Upper lobe of left lung (tissue), 6 donors: ENCODE measurements at regions not wholly inside any gene's neighbourhood (a gene's known extent, or its start where the extent isn't known, plus 50 kb on each side); places are given as distances from the start of the nearest gene placed in this dataset.

Source experiments
- ATAC-seq, 2 donors: fragments of 200-7000 bp; cut with Tn5 transposase; one replicate each; pipeline ENCODE4 v1.9.1; 2022; ENCODE audit warnings: mild to moderate bottlenecking in 2 of 2, moderate library complexity in 2 of 2; ENCODE audit not compliant: low FRiP score in 2 of 2
- DNase-seq, 2 donors: peaks; one replicate each; pipeline ENCODE4 v3.0.0-alpha.2; 2019 to 2020
- H3K27ac ChIP-seq, 4 donors: fragments of 200-600 bp; sonication (generic); one replicate each; pipeline ENCODE4 v1.5.1; 2016 to 2019
- H3K27me3 ChIP-seq, 4 donors: fragments of 200-600 bp; sonication (generic); one replicate each; pipeline ENCODE4 v1.5.1; 2017 to 2019
- H3K36me3 ChIP-seq, 4 donors: fragments of 200-600 bp; sonication (generic); one replicate each; pipeline ENCODE4 v1.5.1; 2016 to 2019
- H3K4me1 ChIP-seq, 4 donors: fragments of 200-600 bp; sonication (generic); one replicate each; pipeline ENCODE4 v1.5.1; 2018 to 2019
- H3K4me3 ChIP-seq, 4 donors: fragments of 200-600 bp; sonication (generic); one replicate each; pipeline ENCODE4 v1.5.1; 2017 to 2019; ENCODE audit warnings: mild to moderate bottlenecking in 2 of 4, moderate library complexity in 1 of 4
- H3K9me3 ChIP-seq, 4 donors: fragments of 200-600 bp; sonication (generic); one replicate each; pipeline ENCODE4 v1.5.1; 2018 to 2019
- EP300 ChIP-seq, 4 donors: sonication (generic); formaldehyde crosslinking; IDR thresholded peaks; one replicate each; pipeline ENCODE4 v1.5.1; 2017; ENCODE audit warnings: antibody characterized with exemption in 4 of 4, control low read depth in 2 of 4
- POLR2A ChIP-seq, 4 donors: fragments of 450-650 bp; IDR thresholded peaks; one replicate each; pipeline ENCODE4 v1.5.1; 2016 to 2017; ENCODE audit warnings: antibody characterized with exemption in 4 of 4, mild to moderate bottlenecking in 2 of 4
- POLR2AphosphoS5 ChIP-seq, 2 donors: sonication (generic); formaldehyde crosslinking; IDR thresholded peaks; one replicate each; pipeline ENCODE4 v1.5.1; 2017; ENCODE audit warnings: antibody characterized with exemption in 2 of 2
- WGBS, 2 donors: methylation state at CpG; one replicate each; pipeline ENCODE4 v1.1.5; 2017 to 2018; 5-methylcytosine and 5-hydroxymethylcytosine counted together
- TF ChIP-seq, protein P1 (sequence below), 6 experiments: fragments of 450-650 bp in 4 of 6; fragments of 200-600 bp in 2 of 6; sonication (generic) in 2 of 6; IDR thresholded peaks; one replicate each; pipeline ENCODE4 v1.5.1; 2016 to 2019; ENCODE audit warnings: antibody characterized with exemption in 6 of 6
- donor health status: DM: no; HTN: no; CAD: no; lungs with moderate emphysema.
- donor health status: DM: no; HTN: yes; CAD: no; lungs with severe emphysema.

GRCh38 chr10:85315657-85316056 lies 987.3 kb downstream of the CCSER2 start:
- no peak overlapping the region for H3K27ac ChIP-seq
- TF ChIP-seq POLR2A (IDR thresholded peaks at IDR 0.05) (no peak), POLR2AphosphoS5 (IDR thresholded peaks at IDR 0.05) (no peak), EP300 (IDR thresholded peaks at IDR 0.05) (no peak)
- TF ChIP-seq, protein P1, sequence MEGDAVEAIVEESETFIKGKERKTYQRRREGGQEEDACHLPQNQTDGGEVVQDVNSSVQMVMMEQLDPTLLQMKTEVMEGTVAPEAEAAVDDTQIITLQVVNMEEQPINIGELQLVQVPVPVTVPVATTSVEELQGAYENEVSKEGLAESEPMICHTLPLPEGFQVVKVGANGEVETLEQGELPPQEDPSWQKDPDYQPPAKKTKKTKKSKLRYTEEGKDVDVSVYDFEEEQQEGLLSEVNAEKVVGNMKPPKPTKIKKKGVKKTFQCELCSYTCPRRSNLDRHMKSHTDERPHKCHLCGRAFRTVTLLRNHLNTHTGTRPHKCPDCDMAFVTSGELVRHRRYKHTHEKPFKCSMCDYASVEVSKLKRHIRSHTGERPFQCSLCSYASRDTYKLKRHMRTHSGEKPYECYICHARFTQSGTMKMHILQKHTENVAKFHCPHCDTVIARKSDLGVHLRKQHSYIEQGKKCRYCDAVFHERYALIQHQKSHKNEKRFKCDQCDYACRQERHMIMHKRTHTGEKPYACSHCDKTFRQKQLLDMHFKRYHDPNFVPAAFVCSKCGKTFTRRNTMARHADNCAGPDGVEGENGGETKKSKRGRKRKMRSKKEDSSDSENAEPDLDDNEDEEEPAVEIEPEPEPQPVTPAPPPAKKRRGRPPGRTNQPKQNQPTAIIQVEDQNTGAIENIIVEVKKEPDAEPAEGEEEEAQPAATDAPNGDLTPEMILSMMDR (IDR thresholded peaks at IDR 0.05) = no peak
- no peak for ATAC-seq
- no peaks in the 10 kb centered on the region for H3K9me3 ChIP-seq
- H3K27me3 ChIP-seq = no peaks in the 10 kb centered on the region
- no peak for DNase-seq
- H3K36me3 ChIP-seq = no peaks in the 10 kb centered on the region
- no peak overlapping the region for H3K4me3 ChIP-seq
- WGBS, 2 donors = 61 to 74% methylated on average over 4 of the region's 4 CpGs
- peaks cover 0 to 6% (median 0%) of the 10 kb centered on the region in 4 donors for H3K4me1 ChIP-seq

GRCh38 chr10:85316276-85316675 lies 987.9 kb downstream of the CCSER2 start:
- Histone ChIP-seq H3K27ac (no peak overlapping the region), H3K4me1 (peaks cover 0 to 2% (median 0%) of the 10 kb centered on the region in 4 donors), H3K9me3 (no peaks in the 10 kb centered on the region), H3K4me3 (no peak overlapping the region), H3K27me3 (no peaks in the 10 kb centered on the region), H3K36me3 (no peaks in the 10 kb centered on the region)
- DNase-seq = no peak
- TF ChIP-seq EP300 (IDR thresholded peaks at IDR 0.05) (no peak), POLR2AphosphoS5 (IDR thresholded peaks at IDR 0.05) (no peak), POLR2A (IDR thresholded peaks at IDR 0.05) (no peak)
- TF ChIP-seq, protein P1 (IDR thresholded peaks at IDR 0.05) = no peak
- 78 to 82% methylated on average over 4 of the region's 4 CpGs for WGBS, 2 donors
- no peak for ATAC-seq

- ATAC-seq (no peak), DNase-seq (no peak)
- Histone ChIP-seq H3K4me3 (no peak overlapping the region), H3K36me3 (no peaks in the 10 kb centered on the region), H3K9me3 (no peaks in the 10 kb centered on the region), H3K27ac (no peak overlapping the region), H3K4me1 (no peaks in the 10 kb centered on the region), H3K27me3 (no peaks in the 10 kb centered on the region)
- TF ChIP-seq EP300 (IDR thresholded peaks at IDR 0.05) (no peak), POLR2AphosphoS5 (IDR thresholded peaks at IDR 0.05) (no peak)
- TF ChIP-seq, protein P1 (IDR thresholded peaks at IDR 0.05) = no peak
- WGBS, 2 donors = 80 to 88% methylated on average over 2 of the region's 2 CpGs
Observed at GRCh38 chr10:85317827-85318226, 989.4 kb downstream of the CCSER2 start.

DNA sequence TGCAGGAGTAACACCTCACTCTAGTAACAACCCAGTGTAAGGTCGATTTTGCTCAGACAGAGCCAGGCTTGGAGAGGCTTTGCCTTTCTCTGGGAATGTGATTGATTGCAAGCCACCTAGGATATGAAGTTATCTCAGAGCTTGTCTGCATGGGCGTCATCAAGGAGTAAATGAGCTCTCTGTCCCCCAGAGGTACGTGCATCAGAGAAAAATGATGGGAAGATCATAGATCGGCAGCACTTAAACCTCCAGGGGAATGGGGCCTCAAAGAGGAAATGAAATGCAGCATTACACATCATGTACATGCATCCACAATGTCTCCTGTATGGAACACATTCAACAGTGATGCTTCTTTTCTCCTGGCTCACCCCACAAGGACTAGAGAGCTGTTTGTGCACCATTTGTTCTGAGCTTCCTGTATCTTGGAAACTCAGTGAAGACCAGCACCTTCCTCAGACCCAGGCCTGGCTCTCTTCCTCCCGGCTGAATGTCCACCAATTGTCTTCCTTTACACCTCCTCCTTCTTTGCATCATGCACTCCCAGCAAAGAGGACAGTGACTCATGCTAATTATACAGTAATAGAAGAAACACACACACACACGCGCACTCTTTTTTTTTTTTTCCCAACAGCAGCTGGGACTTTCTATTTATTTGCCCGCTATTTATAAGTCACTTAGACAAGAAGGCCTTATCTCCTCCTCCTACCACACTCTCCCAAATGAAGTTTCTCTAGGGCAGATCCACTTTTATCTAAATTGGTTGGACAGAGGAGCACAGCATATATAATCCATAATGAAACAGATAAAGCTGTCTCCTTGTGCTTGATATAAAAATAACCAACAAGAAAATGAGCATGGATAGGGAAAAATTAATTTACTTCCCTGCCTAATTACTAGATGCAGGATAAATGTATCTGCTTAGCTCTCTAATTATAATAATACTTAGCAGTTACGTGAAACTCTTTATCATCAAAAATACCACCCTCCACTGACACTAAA lies 990.7 kb downstream of the CCSER2 start:
- ATAC-seq (no peak), DNase-seq (no peak)
- Histone ChIP-seq H3K9me3 (no peaks in the 10 kb centered on the region), H3K27ac (no peak overlapping the region), H3K27me3 (no peaks in the 10 kb centered on the region), H3K4me3 (no peak overlapping the region), H3K4me1 (no peaks in the 10 kb centered on the region), H3K36me3 (no peaks in the 10 kb centered on the region)
- TF ChIP-seq EP300 (IDR thresholded peaks at IDR 0.05) (no peak), POLR2A (IDR thresholded peaks at IDR 0.05) (no peak), POLR2AphosphoS5 (IDR thresholded peaks at IDR 0.05) (no peak)
- TF ChIP-seq, protein P1 (IDR thresholded peaks at IDR 0.05) = no peak
- 61 to 68% methylated on average over 9 of the region's 9 CpGs for WGBS, 2 donors
